Smooth muscle cell (in vitro differentiated cells): ENCODE measurements at regions not wholly inside any gene's neighbourhood (a gene's known extent, or its start where the extent isn't known, plus 50 kb on each side); places are given as distances from the start of the nearest gene placed in this dataset.

ENCODE experiments used
- DNase-seq: peaks from one replicate; lab custom pipeline; 2025; ENCODE audit not compliant: unreplicated experiment; lab: John Stamatoyannopoulos, UW
- H2AFZ ChIP-seq: fragments of 200-600 bp; sonication (generic); 2 replicates; pipeline ENCODE4 v1.6.0; 2016; ENCODE audit warnings: antibody characterized with exemption, low read depth, mild to moderate bottlenecking
- H3F3A ChIP-seq: fragments of 200-600 bp; sonication (generic); 2 replicates; pipeline ENCODE4 v1.6.0; 2017; ENCODE audit warnings: antibody characterized with exemption, low read depth
- H3K27ac ChIP-seq: fragments of 200-600 bp; sonication (generic); 2 replicates; pipeline ENCODE4 v1.5.1; 2016; ENCODE audit warnings: low read depth, mild to moderate bottlenecking
- H3K27me3 ChIP-seq: fragments of 200-600 bp; sonication (generic); 2 replicates; pipeline ENCODE4 v1.6.1; 2016; ENCODE audit warnings: low read depth, mild to moderate bottlenecking
- H3K36me3 ChIP-seq: fragments of 200-600 bp; sonication (generic); 2 replicates; pipeline ENCODE4 v1.5.1; 2016; ENCODE audit warnings: low read depth
- H3K4me1 ChIP-seq: fragments of 200-600 bp; sonication (generic); 2 replicates; pipeline ENCODE4 v1.5.1; 2016; ENCODE audit warnings: low read depth
- H3K4me2 ChIP-seq: fragments of 200-600 bp; sonication (generic); 2 replicates; pipeline ENCODE4 v1.6.0; 2016; ENCODE audit warnings: mild to moderate bottlenecking
- H3K4me3 ChIP-seq: fragments of 200-600 bp; sonication (generic); 2 replicates; pipeline ENCODE4 v1.5.1; 2016; ENCODE audit warnings: mild to moderate bottlenecking
- H3K79me2 ChIP-seq: fragments of 200-600 bp; sonication (generic); 2 replicates; pipeline ENCODE4 v1.6.0; 2016; ENCODE audit warnings: low read depth, mild to moderate bottlenecking
- H3K9ac ChIP-seq: fragments of 200-600 bp; sonication (generic); 2 replicates; pipeline ENCODE4 v1.6.0; 2016; ENCODE audit warnings: low read depth
- H3K9me3 ChIP-seq: fragments of 200-600 bp; sonication (generic); replicated peaks from 2 replicates; pipeline ENCODE4 v1.5.1; 2016; ENCODE audit warnings: low read depth
- H4K20me1 ChIP-seq: fragments of 200-600 bp; sonication (generic); 2 replicates; pipeline ENCODE4 v1.6.0; 2016; ENCODE audit warnings: low read depth
- WGBS: methylation state at CpG from one replicate; pipeline ENCODE4 v1.1.7; 2016; ENCODE audit warnings: low lambda C conversion rate; 5-methylcytosine and 5-hydroxymethylcytosine counted together
- TF ChIP-seq, protein P1 (sequence below): fragments of 200-600 bp; sonication (generic); IDR thresholded peaks from 2 replicates; pipeline ENCODE4 v1.5.1; 2017; ENCODE audit warnings: borderline replicate concordance, mild to moderate bottlenecking, antibody characterized with exemption; ENCODE audit not compliant: insufficient read depth, poor library complexity, severe bottlenecking

- WGBS = 92% methylated on average over 9 of the region's 9 CpGs
- Histone ChIP-seq H3K36me3 (no peaks in the 10 kb centered on the region), H4K20me1 (no peaks in the 10 kb centered on the region), H3K9me3 (no peaks in the 10 kb centered on the region), H3K4me3 (no peak overlapping the region), H3K79me2 (no peaks in the 10 kb centered on the region), H3K27me3 (no peaks in the 10 kb centered on the region), H3K27ac (no peak overlapping the region), H3K9ac (no peak overlapping the region), H2AFZ (no peak overlapping the region), H3F3A (no peaks in the 10 kb centered on the region), H3K4me2 (no peak overlapping the region), H3K4me1 (peaks cover 16% of the 10 kb centered on the region)
- no peak for DNase-seq
- TF ChIP-seq, protein P1, sequence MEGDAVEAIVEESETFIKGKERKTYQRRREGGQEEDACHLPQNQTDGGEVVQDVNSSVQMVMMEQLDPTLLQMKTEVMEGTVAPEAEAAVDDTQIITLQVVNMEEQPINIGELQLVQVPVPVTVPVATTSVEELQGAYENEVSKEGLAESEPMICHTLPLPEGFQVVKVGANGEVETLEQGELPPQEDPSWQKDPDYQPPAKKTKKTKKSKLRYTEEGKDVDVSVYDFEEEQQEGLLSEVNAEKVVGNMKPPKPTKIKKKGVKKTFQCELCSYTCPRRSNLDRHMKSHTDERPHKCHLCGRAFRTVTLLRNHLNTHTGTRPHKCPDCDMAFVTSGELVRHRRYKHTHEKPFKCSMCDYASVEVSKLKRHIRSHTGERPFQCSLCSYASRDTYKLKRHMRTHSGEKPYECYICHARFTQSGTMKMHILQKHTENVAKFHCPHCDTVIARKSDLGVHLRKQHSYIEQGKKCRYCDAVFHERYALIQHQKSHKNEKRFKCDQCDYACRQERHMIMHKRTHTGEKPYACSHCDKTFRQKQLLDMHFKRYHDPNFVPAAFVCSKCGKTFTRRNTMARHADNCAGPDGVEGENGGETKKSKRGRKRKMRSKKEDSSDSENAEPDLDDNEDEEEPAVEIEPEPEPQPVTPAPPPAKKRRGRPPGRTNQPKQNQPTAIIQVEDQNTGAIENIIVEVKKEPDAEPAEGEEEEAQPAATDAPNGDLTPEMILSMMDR = no peak
These were observed 90.8 kb downstream of the ARL4C start for GRCh38 chr2:234406085-234406484.

- DNase-seq = no peak
- TF ChIP-seq, protein P1 = no peak
- Histone ChIP-seq H3F3A (no peaks in the 10 kb centered on the region), H3K36me3 (no peaks in the 10 kb centered on the region), H2AFZ (no peak overlapping the region), H3K4me1 (peaks cover 10% of the 10 kb centered on the region), H3K27ac (no peak overlapping the region), H3K4me3 (no peak overlapping the region), H3K9me3 (no peaks in the 10 kb centered on the region), H3K4me2 (no peak overlapping the region), H3K27me3 (no peaks in the 10 kb centered on the region), H4K20me1 (no peaks in the 10 kb centered on the region), H3K79me2 (no peaks in the 10 kb centered on the region), H3K9ac (no peak overlapping the region)
- 71% methylated on average over 2 of the region's 2 CpGs for WGBS
These were observed 91.4 kb downstream of the ARL4C start for GRCh38 chr2:234405462-234405861.

DNA sequence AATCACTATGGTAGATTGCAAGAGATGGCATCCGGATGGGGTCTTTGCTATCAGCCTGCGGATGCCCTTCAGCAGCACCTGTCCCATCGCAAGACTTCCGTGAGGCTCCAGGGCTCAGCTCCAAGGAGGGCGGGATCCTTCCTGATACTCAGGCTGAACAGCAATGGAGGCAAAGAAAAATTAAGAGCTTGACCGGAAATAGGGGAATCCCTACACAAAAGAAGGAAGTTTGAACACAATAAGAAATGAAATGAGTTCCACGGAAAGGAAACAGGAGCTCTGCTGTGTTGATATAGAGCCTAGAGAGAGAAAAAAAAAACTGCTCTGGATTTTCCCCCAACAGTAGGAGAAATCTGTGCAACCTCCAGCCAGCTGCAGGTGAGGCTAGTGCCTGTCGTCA lies 91.9 kb downstream of the ARL4C start:
- H3K9me3 ChIP-seq = no peaks in the 10 kb centered on the region
- H3K9ac ChIP-seq = no peak overlapping the region
- DNase-seq = no peak
- H3K4me2 ChIP-seq = no peak overlapping the region
- no peaks in the 10 kb centered on the region for H3K27me3 ChIP-seq
- TF ChIP-seq, protein P1 = no peak
- H3K79me2 ChIP-seq = no peaks in the 10 kb centered on the region
- H3K4me3 ChIP-seq = no peak overlapping the region
- H3K4me1 ChIP-seq = peaks cover 5% of the 10 kb centered on the region
- H3F3A ChIP-seq = no peaks in the 10 kb centered on the region
- WGBS = 89% methylated on average over 8 of the region's 8 CpGs
- H3K27ac ChIP-seq = no peak overlapping the region
- no peaks in the 10 kb centered on the region for H3K36me3 ChIP-seq
- H4K20me1 ChIP-seq = no peaks in the 10 kb centered on the region
- H2AFZ ChIP-seq = no peak overlapping the region

DNA sequence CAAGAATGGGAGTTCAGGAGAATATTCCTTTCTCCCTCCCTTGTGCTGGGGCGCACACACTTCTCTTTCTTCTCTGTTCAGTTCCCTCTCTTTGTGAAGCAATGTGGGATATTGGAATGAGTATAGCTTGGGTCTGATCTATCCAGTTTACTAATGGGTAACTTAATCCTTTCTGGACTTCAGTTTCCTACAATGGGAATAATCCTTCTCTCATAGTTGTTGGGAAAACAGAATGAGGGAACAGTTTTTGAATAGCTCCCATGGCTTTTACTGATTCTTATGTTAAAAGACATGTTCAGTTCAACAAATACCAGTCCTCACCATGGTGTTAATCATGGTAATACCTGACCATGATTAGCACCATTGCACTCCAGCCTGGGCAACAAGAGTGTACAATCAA lies 93.1 kb downstream of the ARL4C start:
- no peak overlapping the region for H3K4me3 ChIP-seq

More for the DNA sequence above, 93.1 kb downstream of the ARL4C start:
- Histone ChIP-seq H4K20me1 (no peaks in the 10 kb centered on the region), H3F3A (no peaks in the 10 kb centered on the region), H3K27me3 (no peaks in the 10 kb centered on the region), H3K4me2 (no peak overlapping the region), H3K36me3 (no peaks in the 10 kb centered on the region), H3K79me2 (no peaks in the 10 kb centered on the region), H3K9ac (no peak overlapping the region), H3K27ac (no peak overlapping the region), H3K4me1 (no peaks in the 10 kb centered on the region), H3K9me3 (no peaks in the 10 kb centered on the region), H2AFZ (no peak overlapping the region)
- TF ChIP-seq, protein P1 = no peak
- WGBS = 100% methylated on average over 1 of the region's 1 CpG
- DNase-seq = no peak
